Hindlimb muscle (tissue), 1 donor: ENCODE measurements at regions not wholly inside any gene's neighbourhood (a gene's known extent, or its start where the extent isn't known, plus 50 kb on each side); places are given as distances from the start of the nearest gene placed in this dataset.

Source experiments
- DNase-seq: peaks from one replicate; pipeline ENCODE4 v3.0.0-alpha.2; 2013

- no peak for DNase-seq
Measured at GRCh38 chr10:65312876-65313275, 1613.0 kb upstream of the LRRTM3 start.

DNA sequence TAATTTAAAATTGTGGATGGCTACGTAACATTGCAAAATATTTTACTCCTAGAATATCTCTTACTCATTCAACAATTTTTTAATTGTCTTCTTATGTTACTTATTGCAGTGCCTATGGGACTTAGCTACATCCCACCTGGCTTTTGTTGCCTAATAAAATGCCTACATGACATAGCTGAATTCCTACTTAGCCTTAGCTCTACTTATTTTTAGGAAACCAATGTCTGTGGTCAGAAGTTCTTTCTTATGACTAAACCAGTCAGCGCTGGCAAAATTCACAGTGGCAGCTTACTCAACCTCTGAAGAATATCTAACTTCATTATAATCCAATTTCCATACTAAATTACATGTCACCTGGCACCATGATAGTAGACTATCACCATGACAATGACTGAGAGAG lies 1612.4 kb upstream of the LRRTM3 start:
- no peak for DNase-seq

GRCh38 chr10:65314253-65314652 lies 1611.6 kb upstream of the LRRTM3 start:
- peak; percentile 34 for DNase-seq

DNA sequence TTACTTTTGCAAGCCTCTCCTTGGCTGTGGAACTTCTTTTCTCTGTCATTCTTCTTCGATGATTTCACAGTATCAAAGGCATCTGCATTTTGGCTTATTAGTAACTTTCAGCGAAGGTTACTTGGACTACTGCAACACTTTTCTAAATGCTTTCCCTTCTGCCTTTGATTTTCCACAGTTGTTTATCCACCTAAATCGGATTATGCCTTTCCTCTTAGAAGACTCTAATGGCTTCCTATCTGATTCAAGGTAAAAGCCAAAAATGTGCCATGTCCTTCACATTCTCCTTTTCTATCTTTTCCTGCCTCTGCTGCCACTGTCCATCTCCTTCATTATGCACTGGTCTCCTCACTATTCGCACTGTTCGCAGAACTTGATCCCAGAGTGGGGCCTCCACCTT lies 1606.3 kb upstream of the LRRTM3 start:
- DNase-seq, result no peak

DNA sequence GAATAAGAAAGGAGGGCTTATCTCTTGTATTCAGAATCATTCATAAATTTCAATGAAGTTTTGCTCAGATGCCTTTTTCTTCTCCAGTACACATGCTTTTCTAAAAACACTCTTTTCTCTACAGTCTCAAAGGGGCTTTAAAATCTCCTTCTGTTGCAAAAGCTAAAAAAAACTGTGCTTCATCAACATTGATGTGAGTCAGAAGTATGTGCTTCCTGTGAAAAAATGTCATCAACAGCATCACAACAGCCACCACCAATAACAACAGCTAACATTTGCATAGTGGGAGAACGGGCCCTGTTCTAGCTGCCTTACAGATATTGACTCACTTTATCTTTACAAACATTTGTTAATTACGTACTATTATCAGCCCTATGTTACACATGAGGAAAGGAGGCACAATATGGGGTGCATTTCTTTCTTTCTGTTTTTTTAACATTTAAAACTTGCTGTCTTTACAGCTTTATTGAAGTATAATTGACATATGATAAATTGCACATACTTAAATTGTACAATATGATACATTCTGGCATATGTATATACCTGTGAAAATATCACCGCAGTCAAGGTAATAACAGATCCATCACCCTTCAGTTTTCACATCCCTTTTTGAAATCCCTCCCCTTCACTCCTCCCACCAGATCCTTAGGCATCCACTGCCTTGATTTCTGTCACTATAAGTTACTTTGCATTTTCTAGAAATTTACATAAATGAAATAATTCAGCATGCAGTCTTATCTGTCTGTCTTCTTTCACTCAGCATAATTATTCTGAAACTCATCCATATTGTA lies 1605.4 kb upstream of the LRRTM3 start:
- no peak for DNase-seq

DNA sequence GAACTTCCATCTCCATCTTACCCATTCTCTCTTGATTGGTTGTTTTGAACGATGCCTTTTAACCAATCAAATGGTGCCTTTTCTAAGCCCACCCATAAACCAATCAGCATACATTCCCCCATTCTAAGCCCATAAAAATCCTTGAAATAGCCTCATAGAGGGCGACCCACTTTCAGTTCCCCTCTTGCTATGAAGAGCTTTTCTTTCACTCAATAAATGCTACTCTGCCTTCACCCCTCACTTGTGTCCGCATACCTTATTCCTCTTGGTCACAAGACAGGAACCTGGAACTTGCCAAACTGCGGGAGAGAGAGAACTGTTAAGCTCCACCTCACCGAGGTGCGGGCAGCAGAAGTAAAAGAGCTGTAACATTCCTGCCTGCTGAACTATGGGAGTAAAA lies 1602.0 kb upstream of the LRRTM3 start:
- no peak for DNase-seq

DNA sequence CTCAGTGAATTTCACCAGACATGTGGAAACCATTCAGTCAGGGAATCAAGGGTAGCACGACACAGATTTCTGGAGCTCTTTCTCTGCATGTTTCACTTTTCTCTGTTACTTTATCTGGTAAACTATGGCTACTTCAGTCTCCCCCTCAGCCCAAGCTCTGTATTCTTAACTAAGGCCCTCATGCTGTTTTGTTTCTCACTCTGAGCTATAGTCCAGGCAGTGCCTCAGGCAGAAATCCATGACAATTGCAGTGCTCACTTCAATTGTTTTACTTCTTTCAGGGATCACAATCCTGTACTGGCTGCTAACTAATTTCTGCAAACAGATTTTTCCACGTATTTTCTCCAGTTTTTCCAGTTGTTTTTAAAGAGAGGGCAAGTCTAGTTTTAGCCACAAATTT lies 1599.9 kb upstream of the LRRTM3 start:
- no peak for DNase-seq

- DNase-seq, result no peak
Measured at GRCh38 chr10:65328486-65328885, 1597.3 kb upstream of the LRRTM3 start.

- DNase-seq, result no peak
Measured at GRCh38 chr10:65335311-65335710, 1590.5 kb upstream of the LRRTM3 start.

DNA sequence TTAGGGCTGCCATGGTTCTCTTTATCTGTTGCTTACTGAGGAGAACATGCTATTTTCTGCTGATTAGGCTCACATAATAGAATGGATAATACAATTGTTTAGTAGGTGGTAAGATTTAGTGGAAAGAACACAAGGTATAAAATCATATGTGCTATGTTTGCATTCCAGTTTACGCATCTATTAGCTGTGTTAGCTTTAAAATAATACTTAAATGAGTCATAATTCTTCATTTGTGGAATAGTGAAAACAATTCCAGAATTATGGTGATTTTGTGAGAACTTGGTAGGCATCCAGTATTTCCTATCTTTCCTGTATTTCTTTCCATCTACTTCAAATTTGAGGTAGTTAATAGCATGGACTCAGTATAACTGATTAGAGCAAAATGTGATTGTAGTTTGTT lies 1585.5 kb upstream of the LRRTM3 start:
- DNase-seq, result no peak

DNA sequence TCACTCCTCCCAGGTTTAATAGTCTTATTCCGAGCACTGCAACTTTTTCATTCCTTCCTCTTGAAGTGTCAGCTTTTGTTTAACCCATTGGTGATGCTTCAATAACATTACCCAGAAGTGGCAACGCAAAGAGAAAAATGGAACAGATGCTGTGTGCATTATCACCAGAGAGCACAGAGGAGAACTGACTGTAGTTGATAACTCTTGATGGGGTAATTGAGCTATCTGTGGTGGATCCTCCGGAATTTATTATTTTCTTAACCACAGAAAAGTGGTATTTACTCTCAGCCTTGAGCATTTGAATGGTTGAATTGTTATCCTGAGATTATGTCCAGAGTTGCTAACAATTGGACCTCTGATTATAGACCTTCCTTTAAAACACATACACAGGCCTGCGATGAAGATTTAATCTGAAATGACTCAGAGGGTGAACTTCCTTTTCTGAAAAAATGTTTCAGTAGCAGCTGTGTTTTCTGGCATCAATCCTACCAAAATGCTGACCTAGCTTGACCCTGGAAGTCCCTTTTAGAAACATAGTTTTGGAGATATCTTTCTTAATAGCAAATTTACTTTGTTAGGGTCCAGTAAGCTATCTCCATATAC lies 1584.4 kb upstream of the LRRTM3 start:
- peak; percentile 33 for DNase-seq

DNA sequence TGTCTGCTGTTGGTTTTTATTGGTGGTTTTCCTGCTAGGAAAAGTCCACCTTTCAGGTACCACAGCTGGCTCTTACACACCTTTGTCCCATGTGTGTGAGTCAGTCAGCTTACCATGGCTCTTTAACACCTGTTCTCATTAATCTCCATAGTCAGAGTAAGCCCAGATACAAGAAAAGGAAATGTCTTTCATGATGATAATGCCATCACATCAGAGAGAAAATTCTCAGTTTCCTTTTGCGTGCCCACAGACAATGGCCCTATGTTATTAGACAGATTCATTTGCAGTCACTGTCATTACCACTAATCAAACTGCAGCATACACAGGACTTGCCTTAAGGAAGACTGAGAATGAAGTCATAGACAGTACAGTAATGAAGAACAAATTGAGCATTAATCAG lies 1583.6 kb upstream of the LRRTM3 start:
- no peak for DNase-seq

GRCh38 chr10:65346466-65346865 lies 1579.4 kb upstream of the LRRTM3 start:
- DNase-seq, result no peak

DNA sequence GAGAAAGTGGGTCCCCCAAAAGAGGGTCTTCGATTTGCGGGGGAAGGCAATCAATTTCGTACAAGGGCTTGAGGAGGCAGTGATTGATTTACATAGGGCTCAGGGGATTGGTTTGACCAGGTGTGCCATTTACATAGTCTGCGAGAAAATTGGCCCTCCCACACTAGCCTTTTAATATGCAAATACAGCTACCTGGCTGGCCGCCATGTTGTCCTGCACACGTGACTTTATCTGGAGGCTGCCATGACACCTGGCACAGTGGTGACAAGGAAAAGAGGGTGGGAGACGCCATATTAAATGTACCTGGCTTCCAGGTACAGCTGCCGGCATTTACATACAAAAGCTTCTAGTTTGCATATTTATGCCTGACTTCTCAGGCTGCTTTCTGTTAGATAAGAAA lies 1577.2 kb upstream of the LRRTM3 start:
- DNase-seq, result no peak

DNA sequence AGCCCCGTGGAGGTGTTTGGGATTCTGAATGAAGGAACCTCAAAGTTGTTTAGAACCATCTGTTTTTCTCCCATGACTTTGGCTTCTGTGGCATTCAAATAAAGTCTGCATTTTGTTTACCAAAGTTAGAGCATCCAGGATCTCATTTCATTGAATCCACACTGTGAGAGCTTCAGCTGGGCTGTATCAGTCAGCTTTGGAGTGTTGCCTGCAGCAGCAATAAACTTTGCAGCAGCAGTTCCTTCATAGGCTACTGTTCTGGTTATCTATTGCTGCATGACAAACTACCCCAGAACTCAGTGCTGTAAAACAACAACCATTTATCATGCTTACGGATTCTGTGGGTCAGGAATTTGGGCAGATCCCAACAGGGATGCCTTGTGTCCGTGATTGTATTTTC lies 1575.2 kb upstream of the LRRTM3 start:
- DNase-seq, result no peak

GRCh38 chr10:65355141-65355680 lies 1570.6 kb upstream of the LRRTM3 start:
- no peak for DNase-seq

DNA sequence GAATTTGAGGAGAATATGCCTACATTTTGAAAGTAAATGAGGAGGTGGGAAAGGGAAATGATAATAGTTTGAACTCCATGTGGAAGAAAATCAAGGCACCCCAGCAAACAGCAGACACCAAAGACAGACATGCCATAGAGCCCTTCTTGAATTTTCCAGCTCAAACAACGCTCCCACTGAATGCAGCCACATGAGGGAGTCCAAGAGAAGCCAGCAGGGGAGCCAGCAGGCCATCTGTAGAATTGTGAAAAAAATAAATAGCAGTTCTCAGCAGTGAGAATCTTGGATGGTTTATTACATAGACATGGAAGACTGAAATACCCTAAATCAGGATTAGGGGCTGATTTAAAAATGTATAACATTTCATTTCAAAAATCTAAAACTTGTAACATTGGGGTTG lies 1567.3 kb upstream of the LRRTM3 start:
- DNase-seq, result no peak

- no peak for DNase-seq
Measured at GRCh38 chr10:65360497-65360896, 1565.3 kb upstream of the LRRTM3 start.

DNA sequence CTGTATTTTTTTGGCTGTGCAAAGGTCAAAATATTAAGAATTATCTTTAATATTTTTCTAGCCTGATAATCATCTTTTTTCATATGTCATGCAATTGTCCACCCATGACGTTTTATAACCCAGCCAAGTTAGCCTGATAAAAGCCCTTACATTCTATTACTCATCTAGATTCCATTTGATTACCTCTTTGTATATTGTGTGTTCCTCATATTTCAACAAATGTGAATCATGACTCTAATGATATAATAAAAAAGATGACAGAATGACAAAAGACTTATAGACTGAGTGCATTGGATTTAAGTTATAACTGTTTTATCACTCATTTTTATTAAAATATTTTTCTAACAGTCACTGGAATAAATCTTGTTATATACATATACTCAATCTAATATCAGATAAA lies 1560.0 kb upstream of the LRRTM3 start:
- no peak for DNase-seq

DNA sequence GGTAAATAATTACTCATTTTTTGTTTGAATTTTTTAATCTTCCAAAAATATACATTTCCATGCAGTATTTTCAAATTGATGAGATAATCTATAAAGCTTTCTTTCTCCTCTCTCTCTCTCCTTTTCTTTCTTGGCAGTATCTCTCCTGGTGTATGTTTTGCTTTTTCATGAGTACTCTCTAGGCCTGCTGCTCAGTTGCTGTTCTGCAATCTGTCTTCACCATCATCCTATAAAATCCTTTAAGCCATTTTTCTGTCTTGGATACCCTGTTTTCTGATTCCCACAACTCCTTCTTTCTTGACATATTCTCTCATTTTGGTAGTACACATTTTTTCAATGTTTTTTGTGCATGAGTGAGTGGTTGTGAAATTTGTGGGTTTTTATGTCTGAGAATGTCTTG lies 1558.1 kb upstream of the LRRTM3 start:
- DNase-seq, result no peak

DNA sequence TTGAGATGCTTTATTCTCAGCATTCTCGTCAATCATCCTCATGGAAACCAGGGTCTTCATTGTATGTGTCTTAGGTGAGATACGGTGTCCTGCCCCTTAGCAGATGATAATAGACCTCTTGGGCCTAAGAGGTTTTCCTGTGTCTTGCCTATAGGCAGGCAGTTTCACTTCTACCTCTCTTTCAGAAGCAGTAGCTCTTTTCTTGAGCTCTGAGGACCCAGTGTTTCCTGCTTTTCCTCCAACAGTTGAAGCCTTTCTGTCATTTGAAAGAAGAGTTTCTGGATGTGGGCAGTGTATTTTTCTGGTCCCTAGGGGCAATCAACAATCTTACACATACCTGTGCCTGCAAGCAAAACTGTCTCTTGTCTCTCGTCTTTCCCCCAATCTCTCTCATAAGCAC lies 1550.3 kb upstream of the LRRTM3 start:
- DNase-seq, result no peak

GRCh38 chr10:65377687-65378086 lies 1548.1 kb upstream of the LRRTM3 start:
- DNase-seq, result no peak

DNA sequence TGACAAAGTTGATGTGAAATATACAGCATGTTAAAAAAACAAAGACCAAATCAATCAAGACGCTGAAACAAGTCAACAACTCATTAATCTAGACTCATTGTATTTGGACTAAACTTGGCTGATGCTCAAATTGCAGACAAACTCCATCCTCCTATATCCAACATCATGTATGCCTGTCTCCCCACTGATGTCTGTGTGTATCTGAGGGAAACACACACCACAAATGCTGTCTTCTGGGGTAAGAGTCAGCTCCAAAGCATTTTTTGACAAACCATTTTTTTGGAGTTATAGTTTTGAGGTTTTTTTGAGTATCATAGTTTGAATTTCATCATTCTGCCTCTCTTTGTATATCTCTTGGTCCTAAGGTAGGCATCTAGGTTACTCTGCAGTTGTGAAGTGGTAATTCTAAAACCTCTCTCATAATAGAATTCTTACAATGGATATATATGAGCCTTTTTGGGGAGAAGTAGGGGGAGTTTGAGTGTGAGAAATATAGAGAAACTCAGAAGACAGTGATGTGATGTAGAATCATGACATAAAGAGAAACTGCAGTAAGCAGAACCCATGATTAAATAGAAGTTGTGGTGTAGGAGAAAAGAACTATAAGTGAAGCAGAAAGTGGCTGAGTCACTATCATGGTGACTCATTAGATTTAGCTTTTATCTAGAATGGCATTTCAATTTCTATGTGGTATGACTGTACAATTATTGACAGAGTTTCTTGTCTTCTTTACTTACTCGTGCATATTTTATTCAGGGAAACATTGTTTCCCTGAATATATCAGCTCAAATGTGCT lies 1531.1 kb upstream of the LRRTM3 start:
- DNase-seq, result no peak

DNA sequence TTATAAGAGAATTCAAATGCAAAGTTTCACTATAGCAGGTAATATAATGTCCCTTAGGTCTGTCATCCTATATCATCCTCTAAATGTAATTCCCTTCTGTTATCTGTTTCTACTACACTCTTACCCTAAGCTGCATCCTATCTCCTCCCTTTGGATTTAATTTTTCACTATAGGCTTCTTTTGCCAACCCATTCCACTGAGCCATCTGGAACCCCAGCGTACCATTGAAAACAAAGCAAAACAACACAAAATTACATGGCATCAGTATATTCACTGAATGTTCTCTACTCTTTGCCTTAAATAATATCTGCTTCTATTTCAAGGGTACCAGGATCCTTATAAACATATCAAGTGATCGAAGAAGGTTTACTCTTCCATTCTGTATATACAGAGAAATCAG lies 1530.2 kb upstream of the LRRTM3 start:
- DNase-seq, result no peak
